GM12878 (cell line): ENCODE measurements at regions not wholly inside any gene's neighbourhood (a gene's known extent, or its start where the extent isn't known, plus 50 kb on each side); places are given as distances from the start of the nearest gene placed in this dataset.

Experiments used
- ATAC-seq: fragments of 200-7000 bp; cut with Tn5 transposase; 3 replicates; pipeline ENCODE4 v1.9.1; 2020; ENCODE audit warnings: mild to moderate bottlenecking, moderate library complexity
- BruUV-seq: library from RNA; stranded (reverse); fragments of 400-500 nt; replicated peaks from 2 replicates; lab custom pipeline; 2021; lab: Mats Ljungman, UMichigan
- CTCF ChIA-PET: fragments of 300-600 bp; sonication (Branson Sonifier 250); formaldehyde crosslinking; extraction: SDS; loops from one replicate; lab custom pipeline; 2021; ENCODE audit warnings: inconsistent platforms; lab: Yijun Ruan, JAX
- POLR2A ChIA-PET: fragments of 350-600 bp; formaldehyde crosslinking; extraction: SDS; loops from one replicate; lab custom pipeline; 2021; ENCODE audit warnings: inconsistent platforms; lab: Charles Lee
- RAD21 ChIA-PET: fragments of 300-600 bp; sonication (Branson Sonifier 250); formaldehyde crosslinking; loops from one replicate; lab custom pipeline; 2023; ENCODE audit warnings: antibody characterized with exemption; ENCODE audit not compliant: unreplicated experiment; lab: Charles Lee
- SMC1A ChIA-PET: fragments of 300-600 bp; sonication (Branson Sonifier 250); formaldehyde crosslinking; loops from one replicate; lab custom pipeline; 2023; ENCODE audit not compliant: unreplicated experiment, uncharacterized antibody; lab: Charles Lee
- DNase-seq: peaks from one replicate; pipeline ENCODE4 v3.0.0-alpha.2; 2011; ENCODE audit warnings: low read depth, low spot score
- FAIRE-seq: peaks from 3 replicates; lab custom pipeline; 2011; peaks lifted over from hg19 to GRCh38; lab: Jason Lieb, UNC
- H2AFZ ChIP-seq: 2 replicates; pipeline ENCODE4 v1.6.0; 2011; ENCODE audit warnings: low read depth, low read length, control low read depth; ENCODE audit not compliant: control insufficient read depth
- H3K27ac ChIP-seq: 2 replicates; pipeline ENCODE4 v1.5.1; 2011; ENCODE audit warnings: control low read depth; ENCODE audit not compliant: control insufficient read depth, insufficient read depth
- H3K27me3 ChIP-seq, 2 experiments: replicated peaks in 1 of 2; 2 replicates each; pipeline versions ENCODE4 v1.6.0 to v1.6.1; 2011; ENCODE audit warnings: low read length in 1 of 2; ENCODE audit not compliant: control insufficient read depth in 2 of 2, insufficient read depth in 2 of 2
- H3K36me3 ChIP-seq, 2 experiments: 2 replicates each; pipeline ENCODE4 v1.5.1; 2011; ENCODE audit warnings: low read length in 1 of 2; ENCODE audit not compliant: control insufficient read depth in 2 of 2, insufficient read depth in 2 of 2
- H3K4me1 ChIP-seq: 2 replicates; pipeline ENCODE4 v1.6.1; 2011; ENCODE audit warnings: mild to moderate bottlenecking, low read length, moderate library complexity, mixed read lengths; ENCODE audit not compliant: control insufficient read depth, insufficient read depth
- H3K4me2 ChIP-seq: 2 replicates; pipeline ENCODE4 v1.6.0; 2011; ENCODE audit warnings: control low read depth; ENCODE audit not compliant: control insufficient read depth, insufficient read depth
- H3K4me3 ChIP-seq: fragments of 200-600 bp; sonication (generic); 2 replicates; pipeline ENCODE4 v1.5.1; 2016
- H3K79me2 ChIP-seq: 2 replicates; pipeline ENCODE4 v1.6.0; 2011; ENCODE audit warnings: low read length; ENCODE audit not compliant: control insufficient read depth, insufficient read depth
- H3K9ac ChIP-seq: 2 replicates; pipeline ENCODE4 v1.8.0; 2011; ENCODE audit warnings: low read length, control low read depth, mixed read lengths; ENCODE audit not compliant: control insufficient read depth, insufficient read depth
- H3K9me3 ChIP-seq: replicated peaks from 3 replicates; pipeline ENCODE4 v1.5.1; 2011; ENCODE audit warnings: mild to moderate bottlenecking, low read length; ENCODE audit not compliant: control insufficient read depth, insufficient read depth
- H4K20me1 ChIP-seq: 2 replicates; pipeline ENCODE4 v1.6.0; 2011; ENCODE audit not compliant: control insufficient read depth, insufficient read depth
- ATF7 ChIP-seq: fragments of 450-650 bp; IDR thresholded peaks from 2 replicates; pipeline ENCODE4 v1.6.1; 2016; ENCODE audit warnings: low read depth, mild to moderate bottlenecking
- EZH2 ChIP-seq: IDR thresholded peaks from 2 replicates; pipeline ENCODE4 v1.6.1; 2012; ENCODE audit warnings: low read depth, mild to moderate bottlenecking, control low read depth, inconsistent platforms, low read length, borderline replicate concordance; ENCODE audit not compliant: control insufficient read depth
- FOXK2 ChIP-seq: fragments of 450-650 bp; IDR thresholded peaks from 2 replicates; pipeline ENCODE4 v1.6.1; 2017; ENCODE audit warnings: mild to moderate bottlenecking, moderate library complexity
- NR2C1 ChIP-seq: fragments of 450-650 bp; IDR thresholded peaks from 2 replicates; pipeline ENCODE4 v1.6.1; 2017; ENCODE audit warnings: antibody characterized with exemption, mild to moderate bottlenecking, moderate library complexity
- NR2C2 ChIP-seq: IDR thresholded peaks from 2 replicates; pipeline ENCODE4 v1.6.1; 2011; ENCODE audit warnings: borderline replicate concordance, low read depth; ENCODE audit not compliant: control insufficient read depth, insufficient read length
- RUNX3 ChIP-seq: IDR thresholded peaks from 2 replicates; pipeline ENCODE4 v1.6.1; 2012; ENCODE audit warnings: low read length, inconsistent platforms
- SMARCA5 ChIP-seq: fragments of 450-650 bp; IDR thresholded peaks from 2 replicates; pipeline ENCODE4 v1.6.1; 2017; ENCODE audit warnings: mild to moderate bottlenecking
- ZNF384 ChIP-seq: IDR thresholded peaks from 2 replicates; pipeline ENCODE4 v1.6.1; 2012; ENCODE audit warnings: low read depth, mild to moderate bottlenecking, low read length, improper control_type of control experiment, borderline replicate concordance
- WGBS: methylation state at CpG from one replicate; pipeline ENCODE4 v1.1.6; 2016; ENCODE audit warnings: low lambda C conversion rate; ENCODE audit not compliant: insufficient replicate concordance, insufficient coverage; ENCODE audit errors: missing lambda C conversion rate; 5-methylcytosine and 5-hydroxymethylcytosine counted together
- in situ Hi-C: fragments of 300-500 bp; cut with MboI; formaldehyde crosslinking; loops from 9 replicates; pipeline ENCODE4 v1.14.3; 2018; ENCODE audit warnings: mixed read lengths
- intact Hi-C: fragments of 100-400 bp; cut with micrococcal nuclease; formaldehyde crosslinking; loops from one replicate; pipeline ENCODE4 v1.14.2; 2022; ENCODE audit not compliant: unreplicated experiment
- TF ChIP-seq, protein P1 (sequence below): fragments of 450-650 bp; formaldehyde crosslinking; IDR thresholded peaks from 2 replicates; pipeline ENCODE4 v1.4.0; 2022; ENCODE audit warnings: mild to moderate bottlenecking, moderate library complexity
- TF ChIP-seq, protein P2 (sequence below): fragments of 450-650 bp; formaldehyde crosslinking; IDR thresholded peaks from 2 replicates; pipeline ENCODE4 v1.4.0; 2020; ENCODE audit warnings: mild to moderate bottlenecking, moderate library complexity

DNA sequence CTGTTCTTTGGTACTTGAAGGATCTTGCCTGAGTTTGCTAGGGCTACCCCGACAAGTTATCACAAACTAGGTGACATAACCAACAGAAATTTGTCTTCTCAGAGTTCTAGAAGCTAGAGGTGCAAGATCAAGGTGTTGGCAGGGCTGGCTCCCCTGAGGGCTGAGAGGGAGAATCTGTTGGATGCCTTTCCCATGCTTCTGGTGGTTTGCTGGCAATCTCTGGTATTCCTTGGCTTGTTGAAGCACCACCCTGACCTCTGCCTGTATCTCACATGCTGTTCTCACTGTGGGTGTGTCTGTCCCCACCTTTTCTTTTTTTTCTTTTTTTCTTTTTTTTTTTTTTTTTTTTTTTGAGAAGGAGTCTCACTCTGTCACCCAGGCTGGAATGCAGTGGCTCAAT, 81.2 kb downstream of the VCPKMT start:
- H3K9me3 ChIP-seq, result peaks cover 2% of the 10 kb centered on the region; the same call in 2 of the 3 replicates
- H3K27me3 ChIP-seq, result no peaks in the 10 kb centered on the region
- BruUV-seq, result no TSS peak
- in situ Hi-C loops, result no loop called here
- DNase-seq (no peak), ATAC-seq (no peak), FAIRE-seq (no peak)
- H3K4me2 ChIP-seq, result no peak overlapping the region
- no peaks in the 10 kb centered on the region for H3K36me3 ChIP-seq
- ChIA-PET RAD21 (no interaction called here), SMC1A (interaction anchor here (1.0 kb wide), 1 partner anchor 9 kb away, joined by 3 read pairs; no protein-coding TSS in a partner anchor), POLR2A (interaction anchor here (1.3 to 1.9 kb wide), 2 partner anchors 11 to 50 kb away, joined by 3 to 12 read pairs; no protein-coding TSS in a partner anchor), CTCF (no interaction called here)
- TF ChIP-seq NR2C2, result no peak
- no peak for TF ChIP-seq RUNX3
- TF ChIP-seq ATF7, result no peak
- TF ChIP-seq SMARCA5, result no peak
- TF ChIP-seq ZNF384, result 0 out of 2 replicates have a peak, but pooled peaks have one; percentile 27
- TF ChIP-seq FOXK2, result no peak
- H3K79me2 ChIP-seq, result no peaks in the 10 kb centered on the region; the same call in 1 of the 2 replicates
- H4K20me1 ChIP-seq, result no peaks in the 10 kb centered on the region
- H3K4me3 ChIP-seq, result no peak overlapping the region
- 100% methylated on average over 1 of the region's 1 CpG for WGBS
- peaks cover 36% of the 10 kb centered on the region for H3K4me1 ChIP-seq
- intact Hi-C loops, result no loop called here
- H2AFZ ChIP-seq, result no peak overlapping the region
- H3K9ac ChIP-seq, result no peak overlapping the region
- H3K27ac ChIP-seq, result no peak overlapping the region

DNA sequence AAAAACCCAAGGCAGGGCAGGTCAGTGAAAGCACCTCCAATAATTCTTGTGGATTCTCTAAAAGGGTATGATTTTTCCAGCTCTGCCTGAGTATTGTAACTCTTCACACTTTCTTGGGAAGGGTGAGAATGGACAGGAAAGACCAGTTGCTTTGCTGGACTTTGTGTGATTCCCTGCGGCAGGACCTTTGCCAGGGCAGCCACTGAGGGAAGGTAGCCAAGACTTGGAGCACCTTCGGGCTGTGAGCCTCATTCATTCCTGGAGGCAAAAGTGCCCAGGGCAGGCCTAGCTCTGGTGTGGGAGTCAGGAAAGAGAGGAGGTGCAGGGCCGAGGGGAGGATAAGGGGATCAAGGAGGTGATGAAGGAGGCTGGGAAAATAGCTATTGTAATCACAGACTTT, 80.2 kb downstream of the VCPKMT start:
- no peaks in the 10 kb centered on the region for H3K27me3 ChIP-seq
- H3K36me3 ChIP-seq, result no peaks in the 10 kb centered on the region
- no peak overlapping the region for H3K9ac ChIP-seq
- no peak overlapping the region for H3K4me2 ChIP-seq
- ATAC-seq, result no peak
- no peak for FAIRE-seq
- H4K20me1 ChIP-seq, result no peaks in the 10 kb centered on the region
- POLR2A ChIA-PET, result interaction anchor here (0.6 to 5.8 kb wide), 8 partner anchors 9 to 174 kb away, joined by 3 to 62 read pairs (median 4); no protein-coding TSS in a partner anchor
- H3K79me2 ChIP-seq, result no peaks in the 10 kb centered on the region; the same call in 1 of the 2 replicates
- no peak overlapping the region for H2AFZ ChIP-seq
- SMC1A ChIA-PET, result interaction anchor here (0.6 to 6.0 kb wide), 12 partner anchors 9 to 173 kb away, joined by 3 to 96 read pairs (median 10); no protein-coding TSS in a partner anchor
- peaks cover 46% of the 10 kb centered on the region for H3K4me1 ChIP-seq
- CTCF ChIA-PET, result interaction anchor here (0.6 to 6.0 kb wide), 10 partner anchors 9 to 184 kb away, joined by 3 to 68 read pairs (median 6); partner anchors contain the start of gene NEMF
- DNase-seq, result no peak
- WGBS, result 97% methylated on average over 3 of the region's 3 CpGs
- RAD21 ChIA-PET, result interaction anchor here (1.1 to 7.2 kb wide), 6 partner anchors 26 to 168 kb away, joined by 3 to 110 read pairs (median 32); no protein-coding TSS in a partner anchor
- intact Hi-C loops, result no loop called here
- H3K27ac ChIP-seq, result no peak overlapping the region
- in situ Hi-C loops, result no loop called here
- no peak overlapping the region for H3K4me3 ChIP-seq
- no TSS peak for BruUV-seq
- H3K9me3 ChIP-seq, result no peaks in the 10 kb centered on the region; the same call in 1 of the 3 replicates
- TF ChIP-seq, protein P1, sequence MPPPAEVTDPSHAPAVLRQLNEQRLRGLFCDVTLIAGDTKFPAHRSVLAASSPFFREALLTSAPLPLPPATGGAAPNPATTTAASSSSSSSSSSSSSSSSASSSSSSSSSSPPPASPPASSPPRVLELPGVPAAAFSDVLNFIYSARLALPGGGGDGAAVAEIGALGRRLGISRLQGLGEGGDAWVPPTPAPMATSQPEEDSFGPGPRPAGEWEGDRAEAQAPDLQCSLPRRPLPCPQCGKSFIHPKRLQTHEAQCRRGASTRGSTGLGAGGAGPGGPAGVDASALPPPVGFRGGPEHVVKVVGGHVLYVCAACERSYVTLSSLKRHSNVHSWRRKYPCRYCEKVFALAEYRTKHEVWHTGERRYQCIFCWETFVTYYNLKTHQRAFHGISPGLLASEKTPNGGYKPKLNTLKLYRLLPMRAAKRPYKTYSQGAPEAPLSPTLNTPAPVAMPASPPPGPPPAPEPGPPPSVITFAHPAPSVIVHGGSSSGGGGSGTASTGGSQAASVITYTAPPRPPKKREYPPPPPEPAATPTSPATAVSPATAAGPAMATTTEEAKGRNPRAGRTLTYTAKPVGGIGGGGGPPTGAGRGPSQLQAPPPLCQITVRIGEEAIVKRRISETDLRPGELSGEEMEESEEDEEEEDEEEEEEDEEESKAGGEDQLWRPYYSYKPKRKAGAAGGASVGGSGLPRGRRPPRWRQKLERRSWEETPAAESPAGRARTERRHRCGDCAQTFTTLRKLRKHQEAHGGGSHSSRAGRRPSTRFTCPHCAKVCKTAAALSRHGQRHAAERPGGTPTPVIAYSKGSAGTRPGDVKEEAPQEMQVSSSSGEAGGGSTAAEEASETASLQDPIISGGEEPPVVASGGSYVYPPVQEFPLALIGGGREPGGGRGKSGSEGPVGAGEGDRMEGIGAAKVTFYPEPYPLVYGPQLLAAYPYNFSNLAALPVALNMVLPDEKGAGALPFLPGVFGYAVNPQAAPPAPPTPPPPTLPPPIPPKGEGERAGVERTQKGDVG (CRISPR knock-in tag), result no peak
- TF ChIP-seq, protein P2, sequence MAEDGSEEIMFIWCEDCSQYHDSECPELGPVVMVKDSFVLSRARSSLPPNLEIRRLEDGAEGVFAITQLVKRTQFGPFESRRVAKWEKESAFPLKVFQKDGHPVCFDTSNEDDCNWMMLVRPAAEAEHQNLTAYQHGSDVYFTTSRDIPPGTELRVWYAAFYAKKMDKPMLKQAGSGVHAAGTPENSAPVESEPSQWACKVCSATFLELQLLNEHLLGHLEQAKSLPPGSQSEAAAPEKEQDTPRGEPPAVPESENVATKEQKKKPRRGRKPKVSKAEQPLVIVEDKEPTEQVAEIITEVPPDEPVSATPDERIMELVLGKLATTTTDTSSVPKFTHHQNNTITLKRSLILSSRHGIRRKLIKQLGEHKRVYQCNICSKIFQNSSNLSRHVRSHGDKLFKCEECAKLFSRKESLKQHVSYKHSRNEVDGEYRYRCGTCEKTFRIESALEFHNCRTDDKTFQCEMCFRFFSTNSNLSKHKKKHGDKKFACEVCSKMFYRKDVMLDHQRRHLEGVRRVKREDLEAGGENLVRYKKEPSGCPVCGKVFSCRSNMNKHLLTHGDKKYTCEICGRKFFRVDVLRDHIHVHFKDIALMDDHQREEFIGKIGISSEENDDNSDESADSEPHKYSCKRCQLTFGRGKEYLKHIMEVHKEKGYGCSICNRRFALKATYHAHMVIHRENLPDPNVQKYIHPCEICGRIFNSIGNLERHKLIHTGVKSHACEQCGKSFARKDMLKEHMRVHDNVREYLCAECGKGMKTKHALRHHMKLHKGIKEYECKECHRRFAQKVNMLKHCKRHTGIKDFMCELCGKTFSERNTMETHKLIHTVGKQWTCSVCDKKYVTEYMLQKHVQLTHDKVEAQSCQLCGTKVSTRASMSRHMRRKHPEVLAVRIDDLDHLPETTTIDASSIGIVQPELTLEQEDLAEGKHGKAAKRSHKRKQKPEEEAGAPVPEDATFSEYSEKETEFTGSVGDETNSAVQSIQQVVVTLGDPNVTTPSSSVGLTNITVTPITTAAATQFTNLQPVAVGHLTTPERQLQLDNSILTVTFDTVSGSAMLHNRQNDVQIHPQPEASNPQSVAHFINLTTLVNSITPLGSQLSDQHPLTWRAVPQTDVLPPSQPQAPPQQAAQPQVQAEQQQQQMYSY (CRISPR knock-in tag), result no peak
- no peak for TF ChIP-seq RUNX3
- TF ChIP-seq EZH2, result no peak
- no peak for TF ChIP-seq NR2C1
